Type B pancreatic cell (in vitro differentiated cells): ENCODE measurements at regions not wholly inside any gene's neighbourhood (a gene's known extent, or its start where the extent isn't known, plus 50 kb on each side); places are given as distances from the start of the nearest gene placed in this dataset.

Experiments used
- DNase-seq: peaks from one replicate; pipeline ENCODE4 v3.0.0; 2021; ENCODE audit warnings: mixed read lengths; ENCODE audit not compliant: unreplicated experiment; ENCODE audit errors: extremely low spot score
- H3K27ac Mint-ChIP-seq: 2 replicates; pipeline ENCODE4 v1.8.0; 2021; ENCODE audit warnings: mild to moderate bottlenecking, mixed read lengths
- H3K27me3 Mint-ChIP-seq: 2 replicates; pipeline ENCODE4 v1.8.0; 2021; ENCODE audit warnings: mixed read lengths
- H3K36me3 Mint-ChIP-seq: 2 replicates; pipeline ENCODE4 v1.8.0; 2021; ENCODE audit warnings: mixed read lengths
- H3K4me1 Mint-ChIP-seq: one replicate; pipeline ENCODE4 v1.8.0; 2021; ENCODE audit warnings: mixed read lengths; ENCODE audit not compliant: unreplicated experiment
- H3K4me3 Mint-ChIP-seq: 2 replicates; pipeline ENCODE4 v1.8.0; 2021; ENCODE audit warnings: mild to moderate bottlenecking, mixed read lengths
- H3K9me3 Mint-ChIP-seq: 2 replicates; pipeline ENCODE4 v1.8.0; 2021; ENCODE audit warnings: mixed read lengths
- TF ChIP-seq, protein P1 (sequence below): fragments of 200-600 bp; sonication (generic); conservative IDR thresholded peaks from 2 replicates; pipeline ENCODE4 v1.5.0; 2021; ENCODE audit warnings: antibody characterized with exemption, mild to moderate bottlenecking

DNA sequence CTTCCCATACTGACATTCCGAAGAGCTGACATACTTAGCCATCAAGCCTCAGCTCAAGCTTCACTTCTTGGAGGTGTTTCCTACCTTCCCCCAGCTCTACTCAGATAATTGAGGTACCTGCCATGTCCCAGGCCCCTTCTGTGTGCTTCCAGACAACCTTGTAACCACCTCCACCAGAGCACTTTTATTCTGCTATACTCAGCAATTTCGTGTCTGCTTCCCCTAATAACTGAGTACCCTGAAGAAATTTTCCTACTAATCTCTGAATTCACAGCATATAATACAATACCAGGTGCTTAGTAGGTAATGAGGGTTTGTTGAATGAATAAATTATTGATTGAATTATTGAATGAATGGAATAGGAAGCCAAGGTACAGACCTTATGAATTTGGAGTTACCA, 605.5 kb downstream of the MID1IP1 start:
- H3K36me3 Mint-ChIP-seq, result no peaks in the 10 kb centered on the region
- no peaks in the 10 kb centered on the region for H3K27me3 Mint-ChIP-seq
- no peak overlapping the region for H3K4me3 Mint-ChIP-seq
- no peak for DNase-seq
- TF ChIP-seq, protein P1, sequence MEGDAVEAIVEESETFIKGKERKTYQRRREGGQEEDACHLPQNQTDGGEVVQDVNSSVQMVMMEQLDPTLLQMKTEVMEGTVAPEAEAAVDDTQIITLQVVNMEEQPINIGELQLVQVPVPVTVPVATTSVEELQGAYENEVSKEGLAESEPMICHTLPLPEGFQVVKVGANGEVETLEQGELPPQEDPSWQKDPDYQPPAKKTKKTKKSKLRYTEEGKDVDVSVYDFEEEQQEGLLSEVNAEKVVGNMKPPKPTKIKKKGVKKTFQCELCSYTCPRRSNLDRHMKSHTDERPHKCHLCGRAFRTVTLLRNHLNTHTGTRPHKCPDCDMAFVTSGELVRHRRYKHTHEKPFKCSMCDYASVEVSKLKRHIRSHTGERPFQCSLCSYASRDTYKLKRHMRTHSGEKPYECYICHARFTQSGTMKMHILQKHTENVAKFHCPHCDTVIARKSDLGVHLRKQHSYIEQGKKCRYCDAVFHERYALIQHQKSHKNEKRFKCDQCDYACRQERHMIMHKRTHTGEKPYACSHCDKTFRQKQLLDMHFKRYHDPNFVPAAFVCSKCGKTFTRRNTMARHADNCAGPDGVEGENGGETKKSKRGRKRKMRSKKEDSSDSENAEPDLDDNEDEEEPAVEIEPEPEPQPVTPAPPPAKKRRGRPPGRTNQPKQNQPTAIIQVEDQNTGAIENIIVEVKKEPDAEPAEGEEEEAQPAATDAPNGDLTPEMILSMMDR, result no peak
- no peak overlapping the region for H3K27ac Mint-ChIP-seq
- no peaks in the 10 kb centered on the region for H3K9me3 Mint-ChIP-seq
- H3K4me1 Mint-ChIP-seq, result no peaks in the 10 kb centered on the region

DNA sequence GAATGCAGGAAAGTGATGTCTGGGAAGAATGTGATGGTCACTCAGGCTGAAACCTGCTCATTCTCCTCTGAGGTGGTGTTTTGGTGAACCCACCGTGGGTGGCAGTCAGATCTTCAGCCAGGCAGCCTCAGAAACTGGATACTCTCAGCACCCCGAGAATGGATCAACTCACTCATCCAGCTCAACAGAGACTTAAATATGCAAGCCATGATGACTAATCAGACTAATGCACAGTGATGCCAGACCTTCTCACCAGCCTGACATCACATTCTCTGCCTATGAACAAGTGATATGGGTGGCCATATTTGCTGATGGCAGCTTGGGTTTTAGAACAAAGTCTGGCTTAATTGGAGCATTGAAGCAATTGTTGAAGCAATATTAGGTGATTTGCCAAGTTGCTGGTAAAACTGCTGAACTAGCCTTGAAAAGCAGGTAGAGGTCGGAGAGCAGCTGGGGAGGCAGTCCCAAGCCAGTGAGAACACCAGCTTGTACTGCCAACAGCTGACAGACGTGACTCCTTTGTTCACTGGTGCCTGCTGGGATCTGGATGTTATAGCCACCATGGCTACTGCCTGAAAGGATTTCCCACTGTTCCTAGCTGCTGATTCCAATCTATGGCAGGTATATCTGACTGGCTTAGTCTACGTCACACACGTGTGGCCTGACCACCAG, 608.1 kb downstream of the MID1IP1 start:
- DNase-seq, result no peak
- no peaks in the 10 kb centered on the region for H3K36me3 Mint-ChIP-seq
- no peaks in the 10 kb centered on the region for H3K4me1 Mint-ChIP-seq
- H3K9me3 Mint-ChIP-seq, result no peaks in the 10 kb centered on the region
- no peak overlapping the region for H3K4me3 Mint-ChIP-seq
- no peaks in the 10 kb centered on the region for H3K27me3 Mint-ChIP-seq
- no peak overlapping the region for H3K27ac Mint-ChIP-seq
- TF ChIP-seq, protein P1, result no peak

DNA sequence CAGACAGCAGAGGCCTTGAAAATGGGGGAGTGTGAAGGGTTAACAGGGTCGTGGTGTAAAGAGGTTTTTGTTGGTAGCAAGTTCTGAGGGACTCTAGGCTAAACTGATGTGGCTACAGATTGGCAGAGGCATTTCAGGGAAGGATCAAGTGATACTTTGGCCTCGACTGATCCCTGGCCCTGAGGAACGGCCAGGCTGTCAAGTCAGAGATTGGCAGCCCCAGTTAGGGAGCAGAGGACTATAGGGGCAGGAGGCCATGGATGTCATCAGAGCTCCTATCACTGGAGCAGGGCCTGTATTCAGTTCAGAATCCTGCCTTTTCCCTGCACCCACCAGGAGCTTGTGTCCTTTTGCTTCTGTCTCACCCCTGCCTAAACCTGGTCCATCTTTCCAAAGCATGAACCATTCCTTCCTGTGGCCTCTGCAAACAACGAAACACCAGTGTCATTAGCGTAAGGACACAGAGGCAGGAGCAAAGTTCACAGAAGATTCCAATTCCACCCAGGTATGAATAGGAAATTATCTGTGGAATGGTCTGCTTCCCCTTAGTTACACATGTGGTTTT, 613.1 kb downstream of the MID1IP1 start:
- no peak for DNase-seq
- Mint-ChIP-seq H3K27ac (no peak overlapping the region), H3K4me3 (no peak overlapping the region), H3K27me3 (no peaks in the 10 kb centered on the region), H3K36me3 (no peaks in the 10 kb centered on the region), H3K4me1 (peaks cover 16% of the 10 kb centered on the region), H3K9me3 (no peaks in the 10 kb centered on the region)
- TF ChIP-seq, protein P1, result no peak

DNA sequence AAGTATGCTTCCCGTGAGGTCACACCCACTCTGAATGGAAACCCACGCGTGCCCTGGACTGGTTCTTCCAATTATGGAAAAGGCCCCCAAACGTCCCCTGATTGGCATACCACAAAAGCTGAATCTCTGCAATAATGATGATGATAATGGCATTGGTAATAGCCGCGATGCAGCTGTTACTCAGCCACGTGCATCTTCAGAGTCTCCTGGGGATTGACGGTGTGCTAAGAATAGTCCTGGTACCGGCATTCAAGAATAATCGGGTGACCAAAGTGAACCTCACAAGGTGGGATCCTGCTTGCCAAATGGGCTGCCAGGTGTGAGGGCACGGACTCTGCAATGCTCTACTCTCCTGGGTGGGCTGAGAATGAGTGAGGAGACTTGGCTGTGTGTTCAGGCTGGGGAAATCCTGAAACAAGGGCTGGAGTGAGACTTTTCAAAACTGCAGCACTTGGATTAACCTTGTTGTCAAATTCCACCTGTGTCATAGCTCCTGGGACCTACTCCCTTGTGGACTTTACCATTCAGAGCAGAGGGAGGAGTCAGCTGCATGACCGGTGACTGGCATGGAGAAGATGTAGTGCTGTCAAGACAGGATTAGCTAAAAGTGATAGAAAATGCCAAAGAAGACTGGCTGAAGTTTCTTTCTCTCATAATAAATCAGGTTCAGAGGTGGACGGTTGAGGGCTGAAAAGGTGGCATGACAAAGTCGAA, 615.4 kb downstream of the MID1IP1 start:
- Mint-ChIP-seq H3K27ac (no peak overlapping the region), H3K36me3 (no peaks in the 10 kb centered on the region), H3K4me1 (peaks cover 20% of the 10 kb centered on the region), H3K27me3 (no peaks in the 10 kb centered on the region), H3K4me3 (no peak overlapping the region), H3K9me3 (no peaks in the 10 kb centered on the region)
- DNase-seq, result no peak
- TF ChIP-seq, protein P1, result no peak

DNA sequence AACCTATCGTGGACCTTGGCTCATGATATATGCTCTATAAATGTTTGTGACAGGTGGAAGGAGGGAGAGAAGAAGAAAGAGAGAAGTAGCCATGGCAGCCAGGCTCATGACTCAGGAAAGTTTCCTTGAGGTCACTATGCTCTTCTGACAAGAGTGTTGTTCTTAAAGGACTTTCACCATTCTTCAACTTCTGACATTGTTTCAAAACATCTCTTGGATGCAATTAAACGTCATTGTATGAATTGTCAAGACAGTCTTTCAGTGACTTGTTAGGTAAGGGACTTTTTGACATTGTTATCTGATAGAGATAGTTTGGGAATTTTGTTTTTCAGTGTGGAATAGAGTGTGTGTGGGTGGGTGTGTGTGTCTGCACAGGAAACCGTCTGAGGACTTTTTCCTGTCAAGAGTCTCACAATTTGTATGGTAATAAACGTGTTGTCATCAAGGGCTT, 617.0 kb downstream of the MID1IP1 start:
- peaks cover 20% of the 10 kb centered on the region for H3K4me1 Mint-ChIP-seq
- H3K36me3 Mint-ChIP-seq, result no peaks in the 10 kb centered on the region
- no peaks in the 10 kb centered on the region for H3K27me3 Mint-ChIP-seq
- DNase-seq, result no peak
- H3K27ac Mint-ChIP-seq, result peak overlapping the region; percentile 6
- TF ChIP-seq, protein P1, result no peak
- peak overlapping the region; percentile 40 for H3K4me3 Mint-ChIP-seq
- H3K9me3 Mint-ChIP-seq, result no peaks in the 10 kb centered on the region
